ENCODE measurements at regions not wholly inside any gene's neighbourhood (a gene's known extent, or its start where the extent isn't known, plus 50 kb on each side); places are given as distances from the start of the nearest gene placed in this dataset.
A peak's percentile ranks its signal among the peaks of the same experiment; 100 is the strongest.
"Not testable (repeated sequence)": the region's sequence is repeated elsewhere in the genome, so short reads cannot be mapped to it uniquely, and the experiment has no call there.

DNA sequence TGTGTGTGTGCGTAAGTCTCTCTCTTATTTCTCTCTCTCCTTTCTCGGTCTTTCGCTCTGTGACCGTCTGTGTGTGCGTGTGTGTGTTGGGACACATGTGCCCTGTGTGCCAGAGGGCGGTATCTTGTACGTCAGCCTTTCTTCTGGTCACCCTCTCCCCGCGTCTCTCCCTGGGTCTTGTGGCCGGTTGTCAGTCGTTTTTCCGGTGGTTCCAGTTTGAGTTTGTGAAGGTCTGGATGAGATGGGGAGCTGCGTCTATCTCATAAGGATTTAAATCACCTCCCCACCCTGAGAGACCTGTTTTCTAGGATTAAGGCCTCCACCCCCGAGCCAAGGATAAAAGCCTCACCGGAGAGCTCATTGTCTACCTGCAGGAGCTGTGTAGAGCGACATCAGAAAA, 295.5 kb upstream of the ZNF337 start:
- H3K36me3 ChIP-seq, result no peaks in the 10 kb centered on the region
- DNase-seq, result no peak
- WGBS, 2 donors, result 80 to 81% methylated on average over 16 of the region's 16 CpGs

GRCh38 chr20:25991756-25992130, 295.1 kb upstream of the ZNF337 start:
- no peak overlapping the region for H3K27ac ChIP-seq
- no peaks in the 10 kb centered on the region for H3K36me3 ChIP-seq
- H3K27me3 ChIP-seq, result no peaks in the 10 kb centered on the region
- no peaks in the 10 kb centered on the region for H3K9me3 ChIP-seq
- H3K4me3 ChIP-seq, result no peak overlapping the region
- no peak for TF ChIP-seq POLR2AphosphoS5 (IDR thresholded peaks at IDR 0.05)
- TF ChIP-seq EP300 (IDR thresholded peaks at IDR 0.05), result no peak
- no peak for TF ChIP-seq POLR2A (IDR thresholded peaks at IDR 0.05)
- TF ChIP-seq CTCF (IDR thresholded peaks at IDR 0.05), result no peak
- peak in 1 of 2 donors; percentile 19 for DNase-seq
- H3K4me1 ChIP-seq, result peaks cover 0 to 6% (median 2%) of the 10 kb centered on the region in 4 donors
- 92 to 94% methylated on average over 16 of the region's 16 CpGs for WGBS, 2 donors
- ATAC-seq (ENCODE audit: low FRiP score in 2 of 2), result no peak

More for the DNA sequence above, 295.5 kb upstream of the ZNF337 start:
- Histone ChIP-seq H3K27ac (no peak overlapping the region), H3K27me3 (no peaks in the 10 kb centered on the region), H3K4me1 (peaks cover 0 to 3% (median under 1%) of the 10 kb centered on the region in 4 donors), H3K4me3 (no peak overlapping the region), H3K9me3 (no peaks in the 10 kb centered on the region)
- ATAC-seq (ENCODE audit: low FRiP score in 2 of 2), result no peak
- TF ChIP-seq CTCF (IDR thresholded peaks at IDR 0.05) (no peak), EP300 (IDR thresholded peaks at IDR 0.05) (no peak), POLR2A (IDR thresholded peaks at IDR 0.05) (no peak), POLR2AphosphoS5 (IDR thresholded peaks at IDR 0.05) (no peak)

DNA sequence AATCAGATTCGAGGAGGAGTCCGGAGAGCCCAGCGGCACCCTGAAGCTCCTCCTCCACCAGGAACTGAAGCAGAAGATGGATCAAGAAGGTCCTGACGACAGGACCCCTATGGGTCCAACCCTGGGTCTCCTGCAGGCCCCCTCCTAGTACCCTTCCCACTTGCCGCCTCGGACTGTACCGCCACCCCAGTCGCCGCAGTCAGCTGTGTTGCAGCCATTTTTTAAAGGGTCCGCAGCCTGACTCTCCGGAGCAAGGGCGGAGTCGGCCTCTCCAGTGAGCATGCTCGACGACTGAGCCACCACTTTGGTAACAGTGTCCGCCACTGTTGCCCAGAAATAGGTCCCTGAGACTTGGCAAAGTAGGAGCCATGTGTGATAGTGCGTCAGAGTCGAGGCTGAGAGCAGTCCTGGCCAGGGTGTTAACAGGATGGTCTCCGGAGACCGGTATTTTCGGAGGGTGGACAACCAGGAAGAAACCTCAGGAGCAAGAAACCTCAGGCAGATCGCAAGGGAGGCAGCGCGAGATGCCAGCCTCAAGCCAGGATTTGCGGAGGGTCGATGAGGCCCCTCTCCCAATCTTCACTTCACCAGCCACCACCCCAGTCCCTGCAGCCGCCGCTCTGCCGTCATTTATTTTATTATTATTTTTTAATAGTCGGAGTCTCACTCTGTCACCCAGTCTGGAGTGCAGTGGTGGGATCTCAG, 294.6 kb upstream of the ZNF337 start:
- DNase-seq (peak in 1 of 2 donors; percentile 30), ATAC-seq (ENCODE audit: low FRiP score in 2 of 2) (no peak)
- H3K4me3 ChIP-seq, result no peak overlapping the region
- H3K27me3 ChIP-seq, result no peaks in the 10 kb centered on the region
- H3K4me1 ChIP-seq, result peaks cover 0 to 6% (median 2%) of the 10 kb centered on the region in 4 donors
- 90 to 93% methylated on average over 30 of the region's 30 CpGs for WGBS, 2 donors
- no peak overlapping the region for H3K27ac ChIP-seq
- H3K36me3 ChIP-seq, result no peaks in the 10 kb centered on the region
- TF ChIP-seq EP300 (IDR thresholded peaks at IDR 0.05), result no peak
- TF ChIP-seq POLR2AphosphoS5 (IDR thresholded peaks at IDR 0.05), result no peak
- no peak for TF ChIP-seq POLR2A (IDR thresholded peaks at IDR 0.05)
- no peak for TF ChIP-seq CTCF (IDR thresholded peaks at IDR 0.05)
- H3K9me3 ChIP-seq, result no peaks in the 10 kb centered on the region

DNA sequence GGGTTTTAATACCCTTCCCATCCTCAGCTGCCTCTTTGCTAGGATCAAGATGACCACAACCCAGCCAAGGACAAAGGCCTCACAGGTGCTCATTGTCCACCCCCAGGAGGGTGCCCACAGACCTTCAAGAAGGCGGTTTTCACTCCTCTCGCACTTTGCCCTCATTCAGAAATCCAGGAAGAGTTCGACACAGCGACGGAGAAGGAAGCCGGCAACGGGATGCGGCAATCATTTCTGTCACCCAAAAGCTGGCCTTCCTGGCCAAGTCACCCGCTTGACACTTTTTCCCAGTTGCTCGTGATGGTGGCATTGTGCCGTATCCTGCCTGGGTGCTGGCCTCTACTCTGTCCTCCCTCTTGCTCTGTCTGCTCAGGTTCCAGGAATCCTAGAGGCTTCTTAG, 293.0 kb upstream of the ZNF337 start:
- H3K36me3 ChIP-seq; H3K4me1 ChIP-seq; H3K9me3 ChIP-seq; DNase-seq; ATAC-seq (ENCODE audit: low FRiP score in 2 of 2); H3K27ac ChIP-seq; H3K4me3 ChIP-seq; H3K27me3 ChIP-seq: not testable (repeated sequence)
- WGBS, 2 donors, result 96 to 97% methylated on average over 11 of the region's 11 CpGs

- no peaks in the 10 kb centered on the region for H3K36me3 ChIP-seq
- no peak overlapping the region for H3K27ac ChIP-seq
- peak in 1 of 2 donors; percentile 57 for DNase-seq
- WGBS, 2 donors, result 95 to 97% methylated on average over 11 to 19 of the region's 19 CpGs
- H3K27me3 ChIP-seq, result no peaks in the 10 kb centered on the region
- no peak overlapping the region for H3K4me3 ChIP-seq
- peaks cover 0 to 6% (median 2%) of the 10 kb centered on the region in 4 donors for H3K4me1 ChIP-seq
- no peak for TF ChIP-seq EP300 (IDR thresholded peaks at IDR 0.05)
- no peak for TF ChIP-seq POLR2AphosphoS5 (IDR thresholded peaks at IDR 0.05)
- no peak for TF ChIP-seq CTCF (IDR thresholded peaks at IDR 0.05)
- TF ChIP-seq POLR2A (IDR thresholded peaks at IDR 0.05), result no peak
- no peaks in the 10 kb centered on the region for H3K9me3 ChIP-seq
- no peak for ATAC-seq (ENCODE audit: low FRiP score in 2 of 2)
These were observed 292.5 kb upstream of the ZNF337 start for GRCh38 chr20:25989196-25989595.

DNA sequence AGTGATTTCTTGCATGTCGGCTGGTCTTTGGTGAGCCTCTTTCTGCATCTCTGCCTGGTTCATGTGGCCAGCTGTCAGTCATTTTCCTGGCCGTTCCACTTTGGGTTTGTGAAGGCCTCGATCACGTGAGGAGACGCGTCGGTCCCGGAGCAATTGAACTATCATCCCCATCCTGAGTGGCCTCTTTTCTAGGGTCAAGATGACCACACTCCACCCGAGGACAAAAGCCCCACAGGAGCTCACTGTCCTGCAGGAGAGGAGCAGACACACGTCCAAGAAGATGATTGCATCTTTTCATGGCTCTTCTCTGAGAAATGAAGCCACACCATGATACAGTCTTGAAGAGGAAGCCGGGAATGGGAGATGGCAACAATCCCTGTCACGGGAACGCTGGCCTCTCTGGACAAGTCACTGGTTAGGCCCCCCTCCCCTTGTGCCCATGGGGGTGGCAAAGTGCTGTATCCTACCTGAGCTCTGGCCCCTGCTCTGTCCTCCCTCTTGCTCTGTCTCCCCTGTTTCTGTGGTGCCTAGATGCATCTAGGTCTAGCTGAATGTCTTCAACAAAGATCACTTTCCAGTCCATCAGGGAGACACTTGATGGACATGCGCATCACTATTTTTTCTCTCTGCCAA, 291.4 kb upstream of the ZNF337 start:
- H3K4me3 ChIP-seq; H3K4me1 ChIP-seq; H3K9me3 ChIP-seq; H3K36me3 ChIP-seq; DNase-seq; ATAC-seq (ENCODE audit: low FRiP score in 2 of 2); H3K27ac ChIP-seq; H3K27me3 ChIP-seq: not testable (repeated sequence)
- 91 to 92% methylated on average over 12 to 14 of the region's 14 CpGs for WGBS, 2 donors

Measured in upper lobe of left lung (tissue), 6 donors.